Osteoblast (primary cell): ENCODE measurements at regions not wholly inside any gene's neighbourhood (a gene's known extent, or its start where the extent isn't known, plus 50 kb on each side); places are given as distances from the start of the nearest gene placed in this dataset.

Experiments used
- DNase-seq: peaks from one replicate; pipeline ENCODE4 v3.0.0; 2011; ENCODE audit warnings: low spot score, mixed read lengths; ENCODE audit not compliant: insufficient read length; ENCODE audit errors: missing footprints
- H2AFZ ChIP-seq: 2 replicates; pipeline ENCODE4 v1.6.0; 2011; ENCODE audit warnings: mild to moderate bottlenecking, low read length
- H3K27ac ChIP-seq: 2 replicates; pipeline ENCODE4 v1.5.1; 2011; ENCODE audit warnings: mild to moderate bottlenecking, low read depth, low read length, moderate library complexity
- H3K27me3 ChIP-seq: 2 replicates; pipeline ENCODE4 v1.6.0; 2012; ENCODE audit warnings: mild to moderate bottlenecking, control low read depth, inconsistent platforms, low read length, moderate library complexity; ENCODE audit not compliant: insufficient read depth
- H3K36me3 ChIP-seq: 2 replicates; pipeline ENCODE4 v1.5.1; 2011; ENCODE audit warnings: mild to moderate bottlenecking, low read length, control low read depth, moderate library complexity; ENCODE audit not compliant: insufficient read depth
- H3K4me1 ChIP-seq: 2 replicates; pipeline ENCODE4 v1.5.1; 2011; ENCODE audit warnings: mild to moderate bottlenecking, low read length, control low read depth, moderate library complexity; ENCODE audit not compliant: insufficient read depth
- H3K4me2 ChIP-seq: 2 replicates; pipeline ENCODE4 v1.6.0; 2011; ENCODE audit warnings: mild to moderate bottlenecking, low read length; ENCODE audit not compliant: insufficient read depth
- H3K4me3 ChIP-seq: fragments of 200-600 bp; sonication (generic); 3 replicates; pipeline ENCODE4 v1.5.1; 2012; ENCODE audit warnings: mild to moderate bottlenecking, low read length, inconsistent platforms; ENCODE audit not compliant: insufficient read depth
- H3K79me2 ChIP-seq: 2 replicates; pipeline ENCODE4 v1.6.0; 2012; ENCODE audit warnings: mild to moderate bottlenecking, low read length, control low read depth, inconsistent platforms; ENCODE audit not compliant: insufficient read depth
- H3K9me3 ChIP-seq: 2 replicates; pipeline ENCODE4 v1.5.1; 2011; ENCODE audit warnings: low read depth, low read length, control low read depth
- H4K20me1 ChIP-seq: 2 replicates; pipeline ENCODE4 v1.6.0; 2012; ENCODE audit warnings: mild to moderate bottlenecking, low read length, control low read depth; ENCODE audit not compliant: insufficient read depth
- CTCF ChIP-seq: IDR thresholded peaks from 2 replicates; pipeline ENCODE4 v1.5.1; 2011; ENCODE audit warnings: mild to moderate bottlenecking, low read depth, low read length, moderate library complexity; ENCODE audit errors: extremely low read depth

DNA sequence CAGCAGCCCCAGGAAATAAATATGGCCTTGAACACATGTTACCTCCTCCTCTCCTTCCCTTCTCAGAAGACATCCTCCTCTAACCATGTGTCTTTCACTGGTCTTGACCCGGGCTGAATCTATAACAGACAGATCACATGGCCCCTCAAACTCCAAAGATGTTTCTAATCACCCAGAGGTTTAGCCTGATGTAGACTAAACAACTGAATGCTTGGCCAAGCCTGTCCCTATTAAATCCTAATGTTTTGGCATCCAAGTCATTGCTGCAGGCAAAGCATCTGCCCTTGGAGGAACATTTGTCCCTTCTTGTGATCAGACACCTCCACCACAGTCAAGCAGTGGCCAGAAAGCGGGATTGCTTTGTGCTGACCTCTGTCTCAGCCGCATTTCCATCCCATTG lies 65.5 kb downstream of the ANKRD60 start:
- TF ChIP-seq CTCF: no peak
- Histone ChIP-seq H3K27ac (no peak overlapping the region), H3K27me3 (no peaks in the 10 kb centered on the region), H3K4me3 (no peak overlapping the region), H3K79me2 (no peaks in the 10 kb centered on the region), H3K9me3 (no peaks in the 10 kb centered on the region), H3K36me3 (no peaks in the 10 kb centered on the region), H3K4me1 (no peaks in the 10 kb centered on the region), H4K20me1 (no peaks in the 10 kb centered on the region), H2AFZ (no peak overlapping the region), H3K4me2 (no peak overlapping the region)
- DNase-seq: no peak

DNA sequence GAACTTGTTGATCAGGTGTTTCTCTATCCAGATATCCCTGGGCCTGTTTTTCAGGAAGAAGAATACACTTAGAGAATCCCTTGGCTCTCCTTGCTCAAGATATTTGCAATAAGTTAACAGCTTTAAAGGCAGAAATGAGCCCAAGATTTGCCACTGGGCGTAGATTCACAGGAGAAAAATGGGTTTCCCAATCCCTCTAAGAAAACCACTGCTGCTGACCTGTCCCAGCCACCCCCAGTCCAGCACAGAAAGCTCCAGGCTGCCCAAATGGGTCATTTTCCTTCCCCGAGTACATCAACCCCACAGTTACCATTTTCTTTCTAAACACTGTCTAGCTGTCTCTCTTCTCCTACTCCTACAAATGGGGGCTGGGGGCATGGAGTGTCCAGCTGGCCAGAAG lies 67.3 kb downstream of the ANKRD60 start:
- H3K36me3 ChIP-seq: no peaks in the 10 kb centered on the region
- no peaks in the 10 kb centered on the region for H3K79me2 ChIP-seq
- no peak for DNase-seq
- TF ChIP-seq CTCF: no peak
- no peaks in the 10 kb centered on the region for H3K9me3 ChIP-seq
- H3K4me2 ChIP-seq: no peak overlapping the region
- H2AFZ ChIP-seq: no peak overlapping the region
- H3K27me3 ChIP-seq: no peaks in the 10 kb centered on the region
- H4K20me1 ChIP-seq: no peaks in the 10 kb centered on the region
- H3K4me1 ChIP-seq: no peaks in the 10 kb centered on the region
- H3K27ac ChIP-seq: no peak overlapping the region
- no peak overlapping the region for H3K4me3 ChIP-seq

DNA sequence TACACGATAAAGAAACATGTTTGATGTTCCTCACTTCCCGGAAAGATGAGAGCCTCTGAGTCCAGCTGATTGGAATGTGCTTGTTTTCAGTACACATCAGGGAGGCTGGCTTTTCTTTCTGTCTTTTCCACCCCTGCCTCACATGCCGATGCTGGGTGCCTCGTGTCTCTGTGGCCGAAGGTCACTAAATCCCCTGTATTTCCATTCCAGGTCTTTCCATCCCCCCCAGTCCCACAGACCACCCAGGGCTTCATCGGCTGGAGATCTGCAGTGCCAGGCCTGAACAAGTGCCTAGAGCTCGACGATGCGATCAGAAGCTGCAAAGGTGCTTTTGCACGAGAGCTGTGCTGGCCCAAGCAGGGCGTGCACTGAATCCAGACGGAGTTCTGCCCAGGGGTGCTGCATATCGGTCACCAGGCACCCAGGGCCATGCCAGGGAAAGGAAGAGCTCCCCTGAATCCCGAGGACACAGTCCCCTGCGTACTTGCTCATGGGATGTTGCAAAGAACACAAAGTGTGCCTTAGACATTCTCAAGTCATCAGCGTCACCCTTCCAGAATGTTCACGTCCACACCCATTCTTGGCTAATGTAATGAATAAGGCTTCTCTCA lies 67.9 kb downstream of the ANKRD60 start:
- H3K4me1 ChIP-seq: no peaks in the 10 kb centered on the region
- H4K20me1 ChIP-seq: no peaks in the 10 kb centered on the region
- no peaks in the 10 kb centered on the region for H3K9me3 ChIP-seq
- H3K4me2 ChIP-seq: peak overlapping the region; percentile 9
- DNase-seq: no peak
- TF ChIP-seq CTCF: no peak
- H3K36me3 ChIP-seq: no peaks in the 10 kb centered on the region
- H3K4me3 ChIP-seq: no peak overlapping the region
- H2AFZ ChIP-seq: no peak overlapping the region
- H3K27me3 ChIP-seq: no peaks in the 10 kb centered on the region
- no peaks in the 10 kb centered on the region for H3K79me2 ChIP-seq
- no peak overlapping the region for H3K27ac ChIP-seq

DNA sequence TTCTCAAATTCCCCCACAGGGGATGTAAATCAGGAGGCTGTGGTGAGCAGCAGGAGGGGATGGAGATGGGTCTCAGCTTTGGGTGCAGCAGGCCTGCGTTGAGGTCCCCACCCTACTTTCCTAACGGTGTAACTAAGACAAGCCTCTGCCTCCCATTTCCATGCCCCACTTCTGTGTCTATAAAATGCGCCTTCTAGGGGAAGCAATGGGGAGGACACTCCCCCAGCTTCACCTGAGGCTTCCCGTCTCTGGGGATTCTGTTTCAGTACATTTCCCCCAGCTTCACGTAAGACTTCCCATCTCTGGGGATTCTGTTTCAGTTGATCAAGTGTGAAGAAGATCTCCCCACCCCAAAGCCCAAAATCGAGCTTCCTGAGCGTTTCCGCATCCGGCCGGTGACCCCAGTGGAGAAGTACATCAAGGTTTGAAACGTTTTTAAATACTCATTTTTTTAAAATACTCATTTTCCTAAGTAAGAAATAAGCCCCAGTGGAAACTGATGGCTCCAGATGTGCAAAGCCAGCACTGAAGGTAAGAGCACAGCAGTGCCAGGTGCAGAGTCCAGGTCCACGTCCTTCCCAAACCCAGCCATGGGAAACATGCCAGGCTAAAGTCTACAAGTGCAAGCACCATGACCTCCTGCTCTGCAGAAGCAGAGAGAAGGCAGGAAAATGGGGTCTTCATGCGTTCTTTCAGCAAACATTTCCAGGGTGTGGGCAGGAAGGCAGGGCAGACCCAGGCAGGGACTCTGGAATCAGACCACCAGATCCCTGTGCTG lies 73.1 kb downstream of the ANKRD60 start:
- Histone ChIP-seq H3K79me2 (no peaks in the 10 kb centered on the region), H4K20me1 (no peaks in the 10 kb centered on the region), H3K9me3 (no peaks in the 10 kb centered on the region), H3K4me1 (no peaks in the 10 kb centered on the region), H3K27ac (no peak overlapping the region), H3K4me3 (no peak overlapping the region), H3K4me2 (no peak overlapping the region), H3K36me3 (no peaks in the 10 kb centered on the region), H2AFZ (no peak overlapping the region), H3K27me3 (peaks cover 2% of the 10 kb centered on the region)
- no peak for TF ChIP-seq CTCF
- DNase-seq: no peak
